ENCODE measurements at regions not wholly inside any gene's neighbourhood (a gene's known extent, or its start where the extent isn't known, plus 50 kb on each side); places are given as distances from the start of the nearest gene placed in this dataset.

- Histone ChIP-seq H3K4me3 (no peak overlapping the region), H3K27ac (no peak overlapping the region), H3K27me3 (replicated peaks; ENCODE audit: insufficient read depth) (no peaks in the 10 kb centered on the region), H3K4me1 (ENCODE audit: control insufficient read depth in 1 of 2, low read depth in 2 of 2) (no peaks in the 10 kb centered on the region), H3K9me3 (peaks cover 2% of the 10 kb centered on the region), H3K36me3 (no peaks in the 10 kb centered on the region)
- no peak for TF ChIP-seq CTCF (IDR thresholded peaks at IDR 0.05)
- no peak for DNase-seq (ENCODE audit: low spot score)
- ATAC-seq (ENCODE audit: insufficient number of reproducible peaks, low FRiP score, low read depth), result no peak
Measured at GRCh38 chr3:13189639-13190377, 116.6 kb upstream of the IQSEC1 start.

DNA sequence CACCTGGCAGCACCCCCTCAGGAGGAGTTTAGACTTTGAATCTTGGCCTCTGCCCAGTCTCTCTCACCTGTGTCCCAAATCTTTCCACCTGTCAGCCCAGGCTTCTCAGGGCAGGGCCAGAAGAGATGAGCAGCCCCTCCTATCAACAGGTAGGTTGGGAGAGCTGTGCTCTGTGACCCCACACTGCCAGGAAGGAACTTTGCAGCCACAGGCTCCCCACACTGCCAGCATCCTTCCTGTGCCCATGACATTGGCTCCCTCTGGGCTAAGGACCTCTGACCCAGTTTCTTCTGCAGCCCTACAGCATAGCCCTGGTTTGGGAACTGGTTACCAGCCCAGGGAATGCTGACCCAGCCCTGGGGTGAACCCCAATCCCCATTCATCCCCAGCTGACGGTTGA is 115.7 kb upstream of the IQSEC1 start:
- H3K36me3 ChIP-seq, result no peaks in the 10 kb centered on the region
- TF ChIP-seq CTCF (IDR thresholded peaks at IDR 0.05), result no peak
- DNase-seq (ENCODE audit: low spot score), result no peak
- no peak overlapping the region for H3K27ac ChIP-seq
- no peak for ATAC-seq (ENCODE audit: insufficient number of reproducible peaks, low FRiP score, low read depth)
- H3K4me1 ChIP-seq (ENCODE audit: control insufficient read depth in 1 of 2, low read depth in 2 of 2), result no peaks in the 10 kb centered on the region
- no peak overlapping the region for H3K4me3 ChIP-seq
- H3K9me3 ChIP-seq, result peaks cover 2% of the 10 kb centered on the region
- no peaks in the 10 kb centered on the region for H3K27me3 ChIP-seq (replicated peaks; ENCODE audit: insufficient read depth)

- no peaks in the 10 kb centered on the region for H3K27me3 ChIP-seq (replicated peaks; ENCODE audit: insufficient read depth)
- no peaks in the 10 kb centered on the region for H3K36me3 ChIP-seq
- no peak overlapping the region for H3K4me3 ChIP-seq
- H3K9me3 ChIP-seq, result peaks cover 2% of the 10 kb centered on the region
- no peak for DNase-seq (ENCODE audit: low spot score)
- H3K27ac ChIP-seq, result no peak overlapping the region
- TF ChIP-seq CTCF (IDR thresholded peaks at IDR 0.05), result no peak
- H3K4me1 ChIP-seq (ENCODE audit: control insufficient read depth in 1 of 2, low read depth in 2 of 2), result no peaks in the 10 kb centered on the region
- ATAC-seq (ENCODE audit: insufficient number of reproducible peaks, low FRiP score, low read depth), result no peak
Measured at GRCh38 chr3:13188181-13188779, 115.1 kb upstream of the IQSEC1 start.

DNA sequence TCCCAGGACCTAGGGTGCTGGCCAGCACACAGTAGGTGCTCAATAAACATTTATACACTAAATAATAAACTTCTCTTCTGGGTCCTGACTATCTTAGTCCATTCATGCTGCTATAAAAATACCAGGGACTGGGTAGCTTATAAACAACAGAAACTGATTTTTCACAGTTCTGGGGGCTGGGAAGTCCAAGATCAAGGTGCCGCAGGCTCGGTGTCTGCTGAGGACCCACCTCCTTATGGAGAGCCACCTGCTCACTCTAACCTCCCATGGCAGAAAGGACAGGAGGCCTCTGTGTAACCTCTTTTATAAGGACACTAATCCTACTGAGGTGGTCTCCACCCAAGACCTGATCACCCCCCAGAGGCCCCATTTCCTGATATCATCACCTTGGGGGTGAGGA is 114.4 kb upstream of the IQSEC1 start:
- Histone ChIP-seq H3K27me3 (replicated peaks; ENCODE audit: insufficient read depth) (no peaks in the 10 kb centered on the region), H3K27ac (no peak overlapping the region), H3K36me3 (no peaks in the 10 kb centered on the region), H3K4me3 (no peak overlapping the region), H3K4me1 (ENCODE audit: control insufficient read depth in 1 of 2, low read depth in 2 of 2) (no peaks in the 10 kb centered on the region), H3K9me3 (peaks cover 2% of the 10 kb centered on the region)
- no peak for TF ChIP-seq CTCF (IDR thresholded peaks at IDR 0.05)
- no peak for DNase-seq (ENCODE audit: low spot score)
- ATAC-seq (ENCODE audit: insufficient number of reproducible peaks, low FRiP score, low read depth), result no peak

DNA sequence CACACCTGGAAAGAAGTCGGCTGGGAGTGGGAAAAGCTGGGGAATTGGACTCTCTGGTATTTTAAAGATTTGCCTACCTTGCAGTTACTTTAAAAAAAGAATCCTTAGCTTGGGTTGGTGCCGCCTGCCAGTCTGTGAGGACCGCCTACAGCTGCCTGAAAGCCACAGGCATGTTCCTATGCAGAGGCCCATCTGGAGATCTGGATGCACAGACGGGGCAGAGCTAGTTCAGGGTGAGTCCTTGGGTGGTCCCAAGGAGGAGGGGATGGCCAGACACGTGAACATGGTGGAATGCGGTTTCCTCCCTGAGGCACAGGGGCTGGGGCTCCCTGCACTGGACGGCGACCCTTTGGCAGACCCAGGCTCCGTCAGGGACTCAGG is 113.2 kb upstream of the IQSEC1 start:
- Histone ChIP-seq H3K36me3 (no peaks in the 10 kb centered on the region), H3K4me3 (no peak overlapping the region), H3K9me3 (peaks cover 2% of the 10 kb centered on the region), H3K4me1 (ENCODE audit: control insufficient read depth in 1 of 2, low read depth in 2 of 2) (no peaks in the 10 kb centered on the region), H3K27me3 (replicated peaks; ENCODE audit: insufficient read depth) (no peaks in the 10 kb centered on the region), H3K27ac (no peak overlapping the region)
- no peak for TF ChIP-seq CTCF (IDR thresholded peaks at IDR 0.05)
- ATAC-seq (ENCODE audit: insufficient number of reproducible peaks, low FRiP score, low read depth) (no peak), DNase-seq (ENCODE audit: low spot score) (no peak)
